SK-N-DZ (cell line): ENCODE measurements at regions not wholly inside any gene's neighbourhood (a gene's known extent, or its start where the extent isn't known, plus 50 kb on each side); places are given as distances from the start of the nearest gene placed in this dataset.

Source experiments
- DNase-seq: peaks from one replicate; pipeline ENCODE4 v3.0.0-alpha.2; 2015; ENCODE audit warnings: low spot score

- DNase-seq = no peak
Measured at GRCh38 chrX:150164971-150165600, 198.0 kb upstream of the MAMLD1 start.

GRCh38 chrX:150165776-150166610 lies 197.1 kb upstream of the MAMLD1 start:
- no peak for DNase-seq

GRCh38 chrX:150167482-150168324 lies 195.4 kb upstream of the MAMLD1 start:
- no peak for DNase-seq

GRCh38 chrX:150182161-150182560 lies 181.0 kb upstream of the MAMLD1 start:
- no peak for DNase-seq

GRCh38 chrX:150184491-150184890 lies 178.6 kb upstream of the MAMLD1 start:
- no peak for DNase-seq

- DNase-seq = no peak
Measured at GRCh38 chrX:150185766-150186165, 177.4 kb upstream of the MAMLD1 start.

GRCh38 chrX:150192816-150193215 lies 170.3 kb upstream of the MAMLD1 start:
- DNase-seq = no peak

- no peak for DNase-seq
Measured at GRCh38 chrX:150196285-150196684, 166.8 kb upstream of the MAMLD1 start.

GRCh38 chrX:150197388-150197787 lies 165.7 kb upstream of the MAMLD1 start:
- DNase-seq = no peak

GRCh38 chrX:150198776-150199175 lies 164.3 kb upstream of the MAMLD1 start:
- DNase-seq = no peak

GRCh38 chrX:150199181-150199580 lies 163.9 kb upstream of the MAMLD1 start:
- DNase-seq = no peak

GRCh38 chrX:150199803-150200202 lies 163.3 kb upstream of the MAMLD1 start:
- no peak for DNase-seq

- DNase-seq = no peak
Measured at GRCh38 chrX:150200361-150200760, 162.8 kb upstream of the MAMLD1 start.

GRCh38 chrX:150200820-150201287 lies 162.3 kb upstream of the MAMLD1 start:
- no peak for DNase-seq

- no peak for DNase-seq
Measured at GRCh38 chrX:150201391-150201790, 161.7 kb upstream of the MAMLD1 start.

- no peak for DNase-seq
Measured at GRCh38 chrX:150201841-150202240, 161.3 kb upstream of the MAMLD1 start.

- DNase-seq = no peak
Measured at GRCh38 chrX:150202641-150203247, 160.4 kb upstream of the MAMLD1 start.

- DNase-seq = no peak
Measured at GRCh38 chrX:150203248-150203645, 159.9 kb upstream of the MAMLD1 start.

GRCh38 chrX:150205011-150205410 lies 158.1 kb upstream of the MAMLD1 start:
- DNase-seq = no peak

- no peak for DNase-seq
Measured at GRCh38 chrX:150207733-150208132, 155.4 kb upstream of the MAMLD1 start.

GRCh38 chrX:150211988-150212387 lies 151.1 kb upstream of the MAMLD1 start:
- DNase-seq = no peak
